ENCODE measurements at regions not wholly inside any gene's neighbourhood (a gene's known extent, or its start where the extent isn't known, plus 50 kb on each side); places are given as distances from the start of the nearest gene placed in this dataset.

- peaks cover 0 to 3% of the 10 kb centered on the region in 2 donors for H3K27me3 ChIP-seq
- no peak overlapping the region for H3K27ac ChIP-seq
- no peaks in the 10 kb centered on the region for H3K36me3 ChIP-seq
- WGBS, 2 donors: 88 to 91% methylated on average over 4 of the region's 4 CpGs
- TF ChIP-seq EP300 (IDR thresholded peaks at IDR 0.05): no peak
- TF ChIP-seq, protein P1, sequence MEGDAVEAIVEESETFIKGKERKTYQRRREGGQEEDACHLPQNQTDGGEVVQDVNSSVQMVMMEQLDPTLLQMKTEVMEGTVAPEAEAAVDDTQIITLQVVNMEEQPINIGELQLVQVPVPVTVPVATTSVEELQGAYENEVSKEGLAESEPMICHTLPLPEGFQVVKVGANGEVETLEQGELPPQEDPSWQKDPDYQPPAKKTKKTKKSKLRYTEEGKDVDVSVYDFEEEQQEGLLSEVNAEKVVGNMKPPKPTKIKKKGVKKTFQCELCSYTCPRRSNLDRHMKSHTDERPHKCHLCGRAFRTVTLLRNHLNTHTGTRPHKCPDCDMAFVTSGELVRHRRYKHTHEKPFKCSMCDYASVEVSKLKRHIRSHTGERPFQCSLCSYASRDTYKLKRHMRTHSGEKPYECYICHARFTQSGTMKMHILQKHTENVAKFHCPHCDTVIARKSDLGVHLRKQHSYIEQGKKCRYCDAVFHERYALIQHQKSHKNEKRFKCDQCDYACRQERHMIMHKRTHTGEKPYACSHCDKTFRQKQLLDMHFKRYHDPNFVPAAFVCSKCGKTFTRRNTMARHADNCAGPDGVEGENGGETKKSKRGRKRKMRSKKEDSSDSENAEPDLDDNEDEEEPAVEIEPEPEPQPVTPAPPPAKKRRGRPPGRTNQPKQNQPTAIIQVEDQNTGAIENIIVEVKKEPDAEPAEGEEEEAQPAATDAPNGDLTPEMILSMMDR (IDR thresholded peaks at IDR 0.05): no peak
- TF ChIP-seq POLR2A (IDR thresholded peaks at IDR 0.05): no peak
- H3K4me3 ChIP-seq: no peak overlapping the region
- H3K4me1 ChIP-seq: no peaks in the 10 kb centered on the region
- DNase-seq (ENCODE audit: low spot score in 2 of 2): no peak
- no peaks in the 10 kb centered on the region for H3K9me3 ChIP-seq
Measured at GRCh38 chr10:111348076-111348475, 271.2 kb downstream of the ADRA2A start.

GRCh38 chr10:111354859-111355258, 278.0 kb downstream of the ADRA2A start:
- Histone ChIP-seq H3K27me3 (no peaks in the 10 kb centered on the region), H3K4me3 (no peak overlapping the region), H3K36me3 (no peaks in the 10 kb centered on the region), H3K9me3 (no peaks in the 10 kb centered on the region), H3K27ac (no peak overlapping the region), H3K4me1 (no peaks in the 10 kb centered on the region)
- DNase-seq (ENCODE audit: low spot score in 2 of 2): no peak
- TF ChIP-seq POLR2A (IDR thresholded peaks at IDR 0.05) (no peak), EP300 (IDR thresholded peaks at IDR 0.05) (no peak)
- TF ChIP-seq, protein P1 (IDR thresholded peaks at IDR 0.05): no peak
- 90 to 98% methylated on average over 1 of the region's 1 CpG for WGBS, 2 donors

DNA sequence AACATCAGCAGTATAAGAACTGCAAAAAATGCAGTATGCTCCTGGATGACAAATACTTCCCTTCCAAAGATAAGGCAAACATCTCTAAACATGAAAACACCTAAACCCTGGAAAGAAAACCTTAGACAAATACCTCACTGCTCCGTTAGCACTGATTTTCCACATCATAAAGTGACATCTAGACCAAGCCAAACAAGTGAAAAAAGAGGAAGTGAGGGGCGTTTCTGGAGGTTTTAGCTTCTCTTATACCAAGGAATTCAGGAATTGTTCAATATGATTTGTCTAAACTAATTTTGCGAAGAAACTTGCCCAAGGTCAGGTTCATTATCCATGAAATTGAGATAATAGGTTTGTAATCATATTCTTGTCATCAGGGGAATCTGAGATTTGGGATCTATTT, 279.7 kb downstream of the ADRA2A start:
- no peak overlapping the region for H3K4me3 ChIP-seq
- 60 to 68% methylated on average over 3 of the region's 3 CpGs for WGBS, 2 donors

GRCh38 chr10:111357859-111358258, 281.0 kb downstream of the ADRA2A start:
- DNase-seq (ENCODE audit: low spot score in 2 of 2): no peak
- Histone ChIP-seq H3K27me3 (no peaks in the 10 kb centered on the region), H3K9me3 (no peaks in the 10 kb centered on the region), H3K4me1 (no peaks in the 10 kb centered on the region), H3K4me3 (no peak overlapping the region), H3K27ac (no peak overlapping the region), H3K36me3 (no peaks in the 10 kb centered on the region)
- WGBS, 2 donors: 58 to 72% methylated on average over 1 of the region's 1 CpG
- TF ChIP-seq, protein P1 (IDR thresholded peaks at IDR 0.05): no peak
- TF ChIP-seq EP300 (IDR thresholded peaks at IDR 0.05) (no peak), POLR2A (IDR thresholded peaks at IDR 0.05) (no peak)

More for the DNA sequence above, 279.7 kb downstream of the ADRA2A start:
- no peaks in the 10 kb centered on the region for H3K27me3 ChIP-seq
- no peaks in the 10 kb centered on the region for H3K36me3 ChIP-seq
- no peaks in the 10 kb centered on the region for H3K4me1 ChIP-seq
- no peak overlapping the region for H3K27ac ChIP-seq
- TF ChIP-seq, protein P1 (IDR thresholded peaks at IDR 0.05): no peak
- DNase-seq (ENCODE audit: low spot score in 2 of 2): no peak
- no peaks in the 10 kb centered on the region for H3K9me3 ChIP-seq

- no peak overlapping the region for H3K4me3 ChIP-seq
- no peaks in the 10 kb centered on the region for H3K27me3 ChIP-seq
- H3K27ac ChIP-seq: no peak overlapping the region
- no peak for TF ChIP-seq POLR2A (IDR thresholded peaks at IDR 0.05)
- TF ChIP-seq, protein P1 (IDR thresholded peaks at IDR 0.05): peak in 2 of 5 experiments; percentile 18 to 24
- TF ChIP-seq EP300 (IDR thresholded peaks at IDR 0.05): no peak
- WGBS, 2 donors: 40 to 55% methylated on average over 5 of the region's 5 CpGs
- no peaks in the 10 kb centered on the region for H3K36me3 ChIP-seq
- DNase-seq (ENCODE audit: low spot score in 2 of 2): no peak
- no peaks in the 10 kb centered on the region for H3K9me3 ChIP-seq
- H3K4me1 ChIP-seq: no peaks in the 10 kb centered on the region
Measured at GRCh38 chr10:111360260-111360925, 283.6 kb downstream of the ADRA2A start.
